ENCODE measurements at regions not wholly inside any gene's neighbourhood (a gene's known extent, or its start where the extent isn't known, plus 50 kb on each side); places are given as distances from the start of the nearest gene placed in this dataset.
"Not testable (repeated sequence)": the region's sequence is repeated elsewhere in the genome, so short reads cannot be mapped to it uniquely, and the experiment has no call there.

DNA sequence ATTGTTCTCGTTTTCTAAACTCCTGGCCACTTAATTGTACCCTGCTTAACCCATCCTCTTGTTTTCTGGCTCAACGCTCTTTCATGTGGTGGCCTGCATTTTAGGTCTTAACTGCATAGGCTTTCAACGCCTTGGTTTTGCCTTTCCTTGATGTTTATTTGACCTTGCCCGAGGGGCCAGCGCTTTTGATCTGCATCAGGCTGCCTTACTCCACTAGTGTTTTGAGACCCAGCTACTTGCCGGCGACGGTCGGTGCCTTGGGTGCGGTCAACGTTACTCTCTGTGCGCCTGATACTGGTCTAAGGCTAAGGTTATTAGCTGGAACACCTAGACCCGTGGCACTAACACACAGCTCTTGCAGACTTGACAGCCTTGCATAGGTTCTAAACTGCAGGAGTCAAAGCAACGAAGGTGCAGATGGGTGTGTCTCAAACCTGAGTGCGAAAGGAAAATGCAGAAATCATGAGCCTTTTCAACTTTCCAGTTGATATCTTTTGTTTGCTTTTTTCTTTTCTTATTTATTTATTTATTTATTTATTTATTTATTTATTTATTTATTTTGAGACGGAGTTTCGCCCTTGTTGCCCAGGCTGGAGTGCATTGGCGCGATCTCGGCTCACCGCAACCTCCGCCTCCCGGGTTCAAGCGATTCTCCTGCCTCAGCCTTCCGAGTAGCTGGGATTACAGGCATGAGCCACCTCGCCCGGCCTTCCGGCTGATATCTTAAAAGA is 138.8 kb downstream of the HFE start:
- no peak overlapping the region for H3K4me3 Mint-ChIP-seq
- H3K4me1 Mint-ChIP-seq = peaks cover 23% of the 10 kb centered on the region
- H3K9me3 Mint-ChIP-seq = no peaks in the 10 kb centered on the region
- H3K27ac Mint-ChIP-seq = no peak overlapping the region
- DNase-seq = no peak
- no peaks in the 10 kb centered on the region for H3K27me3 Mint-ChIP-seq
- no peak for ATAC-seq

DNA sequence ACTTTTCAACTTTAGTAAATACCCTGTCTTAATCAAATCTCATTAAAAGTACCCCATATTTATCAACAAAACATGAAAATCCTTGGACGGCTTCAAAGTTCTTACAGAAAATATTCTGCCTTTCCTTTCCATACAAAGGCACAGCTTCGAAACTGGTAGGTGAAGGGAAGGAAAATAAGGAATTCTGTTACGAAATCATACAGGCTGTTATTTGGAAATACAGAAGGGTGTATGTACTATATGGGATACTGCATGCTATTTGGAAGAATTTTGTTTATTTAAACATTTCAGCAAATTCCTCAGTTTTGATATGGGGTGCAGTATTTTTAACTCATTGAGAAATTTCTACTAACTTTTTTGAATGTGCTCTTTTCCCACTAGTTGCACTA is 138.4 kb upstream of the BTN3A2 start:
- ATAC-seq = no peak
- no peaks in the 10 kb centered on the region for H3K27me3 Mint-ChIP-seq
- H3K4me3 Mint-ChIP-seq = no peak overlapping the region
- H3K9me3 Mint-ChIP-seq = no peaks in the 10 kb centered on the region
- peaks cover 23% of the 10 kb centered on the region for H3K4me1 Mint-ChIP-seq
- H3K27ac Mint-ChIP-seq = no peak overlapping the region
- no peak for DNase-seq

DNA sequence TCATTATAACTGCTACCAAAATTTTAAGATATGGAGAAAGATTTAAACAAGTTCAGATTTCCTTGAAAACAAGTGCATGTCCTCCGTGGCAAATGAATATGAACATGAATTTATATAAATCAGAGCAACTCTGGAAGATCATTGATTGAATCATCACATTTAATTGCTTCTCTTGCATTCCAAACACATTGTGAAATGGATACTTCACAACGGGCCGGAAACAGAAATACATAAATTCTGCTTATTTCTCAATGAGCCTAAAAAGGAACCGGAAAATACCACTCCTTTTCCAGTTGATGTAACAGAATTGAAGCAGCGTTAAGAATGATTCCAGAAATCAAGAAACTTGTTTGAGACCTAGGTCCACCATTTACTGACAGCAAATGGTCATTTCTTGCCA is 134.6 kb upstream of the BTN3A2 start:
- Mint-ChIP-seq H3K4me3 (no peak overlapping the region), H3K27ac (no peak overlapping the region), H3K9me3 (no peaks in the 10 kb centered on the region), H3K27me3 (no peaks in the 10 kb centered on the region), H3K4me1 (peaks cover 49% of the 10 kb centered on the region)
- DNase-seq (no peak), ATAC-seq (no peak)

DNA sequence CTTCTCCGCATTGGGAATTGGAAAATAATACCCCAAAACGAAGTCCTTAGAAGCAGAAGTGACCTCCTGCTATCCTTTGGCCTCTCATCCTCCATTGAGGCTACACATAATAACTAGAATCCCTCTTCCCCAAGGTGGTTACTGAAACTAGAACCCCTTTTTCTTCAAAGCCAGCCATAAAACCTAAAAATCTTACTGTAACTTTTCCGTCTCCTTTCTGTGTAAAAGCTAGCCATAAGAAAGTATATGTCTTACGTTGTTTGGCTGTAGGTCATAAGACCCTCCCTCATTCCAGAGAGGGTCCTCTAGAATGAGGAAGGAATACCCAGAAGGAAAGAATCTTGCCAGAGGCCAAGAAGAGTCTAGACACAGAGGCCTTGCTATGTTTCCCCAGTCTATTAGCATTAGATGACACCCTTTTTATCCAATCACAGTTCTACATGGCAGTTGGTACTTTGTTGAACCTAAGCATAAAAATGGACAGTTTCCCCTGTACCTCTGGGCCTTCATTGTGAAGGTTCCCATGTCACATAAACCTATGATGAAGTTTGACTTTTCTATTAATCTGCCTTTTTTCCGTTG is 133.9 kb upstream of the BTN3A2 start:
- Mint-ChIP-seq H3K9me3 (no peaks in the 10 kb centered on the region), H3K27me3 (no peaks in the 10 kb centered on the region), H3K4me3 (no peak overlapping the region), H3K4me1 (peaks cover 56% of the 10 kb centered on the region), H3K27ac (peak overlapping the region in 1 of 2 donors; percentile 70)
- DNase-seq (no peak), ATAC-seq (no peak)

DNA sequence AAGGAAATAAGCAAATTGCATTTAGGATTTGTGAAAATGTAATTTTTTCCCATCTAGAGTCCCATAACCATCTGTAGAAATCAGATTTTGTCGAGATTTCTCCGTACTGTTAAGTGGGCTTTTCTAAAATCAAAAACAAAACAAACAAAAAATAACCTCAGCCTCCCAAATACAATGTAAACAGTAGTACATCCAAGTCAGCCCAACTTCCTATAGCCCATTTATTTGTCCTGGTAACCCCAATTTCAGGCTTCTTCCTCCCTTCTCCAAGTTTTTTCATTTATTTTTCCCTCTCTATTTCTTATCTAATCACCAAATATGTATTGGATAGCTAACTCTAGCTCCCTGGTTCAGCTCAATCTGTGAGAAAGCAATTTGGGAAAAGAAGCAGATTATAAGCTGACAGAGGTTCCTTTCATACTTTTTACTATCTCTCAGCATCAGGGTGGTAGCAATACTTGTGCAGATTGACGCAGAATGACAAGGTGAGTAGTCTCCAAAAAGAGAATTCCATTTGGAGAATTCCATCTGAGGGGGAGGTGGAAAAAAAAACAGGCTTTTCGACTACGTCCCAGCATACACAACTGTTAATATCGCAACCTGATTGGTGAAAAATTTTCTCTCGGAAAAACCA is 132.6 kb upstream of the BTN3A2 start:
- ATAC-seq (no peak), DNase-seq (no peak)
- peak overlapping the region; percentile 86 to 87 for H3K4me3 Mint-ChIP-seq
- no peaks in the 10 kb centered on the region for H3K27me3 Mint-ChIP-seq
- H3K9me3 Mint-ChIP-seq = no peaks in the 10 kb centered on the region
- H3K27ac Mint-ChIP-seq = peak overlapping the region; percentile 100
- peaks cover 49% of the 10 kb centered on the region for H3K4me1 Mint-ChIP-seq

DNA sequence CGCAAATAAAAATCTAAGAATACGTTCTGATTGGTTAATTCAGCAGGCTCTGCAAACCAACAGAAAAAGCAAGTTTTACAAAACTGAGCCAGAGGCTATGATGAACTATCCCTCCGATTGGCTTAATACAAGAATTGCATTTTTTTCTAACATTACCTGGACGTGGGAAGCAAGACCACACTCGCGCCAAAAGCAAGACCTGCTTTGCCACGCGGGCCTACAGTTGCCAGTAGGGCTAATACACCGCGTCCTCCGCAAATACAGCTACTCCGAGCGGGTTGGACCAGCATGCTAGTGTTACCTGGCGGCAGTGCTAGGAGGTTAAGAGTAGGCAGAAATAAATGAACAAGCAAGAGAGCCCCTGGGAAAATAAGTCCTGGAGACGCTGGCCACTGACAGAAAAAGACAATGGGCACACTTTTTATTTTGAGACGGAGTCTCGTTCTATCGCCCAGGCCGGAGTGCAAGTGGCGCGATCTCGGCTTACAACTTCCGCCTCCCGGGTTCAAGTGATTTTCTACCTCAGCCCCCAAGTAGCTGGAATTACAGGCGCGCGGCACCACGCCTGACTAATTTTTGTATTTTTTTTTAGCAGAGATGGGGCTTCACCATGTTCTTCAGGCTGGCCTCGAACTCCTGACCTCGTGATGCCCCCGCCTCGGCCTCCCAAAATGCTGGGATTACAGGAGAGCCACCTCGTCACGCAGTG is 131.9 kb upstream of the BTN3A2 start:
- Mint-ChIP-seq H3K27me3 (no peaks in the 10 kb centered on the region), H3K4me3 (peak overlapping the region; percentile 86 to 87), H3K27ac (peak overlapping the region; percentile 100), H3K4me1 (peaks cover 49% of the 10 kb centered on the region), H3K9me3 (no peaks in the 10 kb centered on the region)
- DNase-seq (peak; percentile 69 to 75), ATAC-seq (peak; percentile 36)

DNA sequence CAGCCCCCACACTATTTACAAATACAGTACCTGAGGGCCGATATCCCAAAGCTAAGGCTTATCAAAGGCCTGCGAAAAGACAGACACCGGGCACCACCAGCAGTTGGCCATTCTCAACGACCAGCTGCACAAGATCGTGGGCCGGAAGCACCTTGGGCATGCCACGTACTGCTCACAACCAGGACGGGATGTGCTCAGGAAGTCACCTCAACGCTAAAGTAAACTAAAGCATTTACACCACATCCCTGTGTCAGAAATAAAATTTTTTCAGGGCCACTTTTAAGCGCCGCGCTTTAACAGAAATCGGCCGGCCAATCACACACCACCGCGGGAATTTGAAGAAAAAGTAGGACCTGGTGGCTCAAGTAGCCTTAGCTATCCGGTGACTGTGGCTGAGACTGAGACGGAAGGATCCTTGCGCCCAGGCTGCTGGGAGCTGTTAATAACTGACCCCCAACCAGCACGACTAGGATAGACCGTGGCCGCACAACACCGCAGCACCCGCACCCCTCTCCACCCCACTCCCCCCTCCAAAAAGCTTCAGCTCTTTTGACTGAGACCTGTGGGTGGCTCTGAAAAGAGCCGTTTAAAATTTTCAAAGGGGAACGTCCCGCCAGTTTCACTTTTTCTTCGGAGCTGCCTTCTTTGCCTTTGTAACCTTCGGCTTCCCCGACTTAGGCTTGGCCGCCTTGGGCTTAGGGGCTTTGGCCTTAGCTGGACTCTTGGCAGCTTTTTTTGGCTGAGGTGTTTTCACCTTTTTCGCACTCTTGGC is 131.2 kb upstream of the BTN3A2 start:
- H3K4me1 Mint-ChIP-seq = peaks cover 49% of the 10 kb centered on the region
- no peaks in the 10 kb centered on the region for H3K9me3 Mint-ChIP-seq
- H3K27me3 Mint-ChIP-seq = no peaks in the 10 kb centered on the region
- ATAC-seq (peak; percentile 80), DNase-seq (peak; percentile 89 to 92)
- peak overlapping the region; percentile 86 to 87 for H3K4me3 Mint-ChIP-seq
- H3K27ac Mint-ChIP-seq = peak overlapping the region; percentile 100

DNA sequence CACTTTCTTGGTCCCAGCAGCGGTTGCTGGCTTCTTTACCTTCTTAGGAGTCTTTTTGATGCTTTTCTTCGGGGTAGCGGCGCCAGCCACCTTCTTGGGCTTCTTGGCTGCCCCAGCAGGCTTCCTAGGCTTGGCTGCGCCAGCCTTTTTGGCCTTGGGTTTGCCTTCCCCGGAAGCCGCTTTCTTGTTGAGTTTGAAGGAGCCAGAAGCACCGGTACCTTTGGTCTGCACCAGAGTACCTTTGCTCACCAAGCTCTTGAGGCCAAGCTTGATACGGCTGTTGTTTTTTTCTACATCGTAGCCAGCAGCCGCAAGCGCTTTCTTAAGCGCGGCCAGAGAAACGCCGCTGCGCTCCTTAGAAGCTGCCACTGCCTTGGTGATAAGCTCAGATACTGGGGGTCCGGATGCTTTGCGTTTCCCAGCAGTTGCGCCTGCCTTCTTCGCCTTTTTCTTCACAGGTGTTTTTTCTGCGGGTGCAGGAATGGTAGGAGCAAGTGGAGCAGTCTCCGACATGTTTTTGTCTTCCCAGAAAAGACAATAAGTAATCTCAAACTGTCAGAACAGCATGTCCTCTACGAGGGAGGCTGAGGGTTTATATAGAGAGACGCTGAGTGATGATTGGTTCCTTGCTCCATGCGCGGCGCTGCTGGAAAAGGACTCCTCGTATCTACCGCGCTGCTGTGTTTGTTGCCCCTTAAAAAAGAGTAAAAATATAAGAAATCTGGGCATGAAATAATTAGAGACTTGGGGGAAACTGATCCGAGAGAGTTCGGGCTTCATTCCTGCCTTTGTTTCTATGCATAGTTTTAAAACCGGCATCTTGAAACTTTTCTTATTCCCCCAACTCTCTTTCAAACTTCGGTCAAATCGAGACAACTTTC is 130.3 kb upstream of the BTN3A2 start:
- H3K27me3 Mint-ChIP-seq = no peaks in the 10 kb centered on the region
- peak overlapping the region; percentile 100 for H3K27ac Mint-ChIP-seq
- H3K4me3 Mint-ChIP-seq = peak overlapping the region; percentile 86 to 87
- ATAC-seq = peak; percentile 57
- H3K9me3 Mint-ChIP-seq = no peaks in the 10 kb centered on the region
- DNase-seq = peak; percentile 85 to 92
- H3K4me1 Mint-ChIP-seq = peaks cover 41% of the 10 kb centered on the region

DNA sequence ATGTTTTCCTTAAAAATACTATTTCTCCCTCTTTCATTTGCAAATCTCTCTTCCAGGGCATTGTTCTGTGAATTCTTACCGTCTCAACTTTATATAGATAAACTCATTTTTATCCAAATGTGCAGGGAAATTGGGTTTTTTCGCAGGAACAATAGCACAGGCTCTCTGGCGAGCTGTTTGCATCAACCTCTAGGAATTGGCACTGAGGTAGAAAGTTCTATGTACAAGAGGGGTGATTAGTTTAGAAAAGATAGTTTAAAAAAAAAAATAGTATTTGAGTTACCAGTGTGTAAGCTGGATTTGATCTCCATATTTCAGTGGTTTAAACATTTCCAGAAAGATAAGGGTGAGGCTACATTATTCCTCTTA is 129.7 kb upstream of the BTN3A2 start:
- peak overlapping the region; percentile 100 for H3K27ac Mint-ChIP-seq
- ATAC-seq (no peak), DNase-seq (no peak)
- H3K4me3 Mint-ChIP-seq = peak overlapping the region; percentile 86 to 87
- peaks cover 45% of the 10 kb centered on the region for H3K4me1 Mint-ChIP-seq
- H3K27me3 Mint-ChIP-seq = no peaks in the 10 kb centered on the region
- no peaks in the 10 kb centered on the region for H3K9me3 Mint-ChIP-seq

DNA sequence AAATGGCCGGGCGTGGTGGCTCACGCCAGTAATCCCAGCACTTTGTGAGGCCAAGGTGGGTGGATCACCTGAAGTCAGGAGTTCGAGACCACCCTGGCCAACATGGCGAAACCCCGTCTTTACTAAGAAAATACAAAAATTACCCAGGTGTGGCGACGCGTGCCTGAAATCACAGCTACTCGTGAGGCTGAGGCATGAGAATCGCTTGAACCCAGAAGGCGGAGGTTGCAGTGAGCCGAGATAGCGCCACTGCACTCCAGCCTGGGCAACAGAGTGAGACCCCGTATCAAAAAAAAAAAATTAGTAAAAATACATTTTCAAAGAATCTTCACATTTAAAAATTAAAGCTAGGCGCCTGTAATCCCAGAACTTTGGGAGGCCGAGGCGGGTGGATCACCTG is 125.6 kb upstream of the BTN3A2 start:
- H3K27me3 Mint-ChIP-seq, H3K9me3 Mint-ChIP-seq, DNase-seq, ATAC-seq: not testable (repeated sequence)
- Mint-ChIP-seq H3K27ac (peak overlapping the region in 1 of 2 donors; percentile 100), H3K4me3 (peak overlapping the region in 1 of 2 donors; percentile 19), H3K4me1 (peaks cover 54% of the 10 kb centered on the region)

DNA sequence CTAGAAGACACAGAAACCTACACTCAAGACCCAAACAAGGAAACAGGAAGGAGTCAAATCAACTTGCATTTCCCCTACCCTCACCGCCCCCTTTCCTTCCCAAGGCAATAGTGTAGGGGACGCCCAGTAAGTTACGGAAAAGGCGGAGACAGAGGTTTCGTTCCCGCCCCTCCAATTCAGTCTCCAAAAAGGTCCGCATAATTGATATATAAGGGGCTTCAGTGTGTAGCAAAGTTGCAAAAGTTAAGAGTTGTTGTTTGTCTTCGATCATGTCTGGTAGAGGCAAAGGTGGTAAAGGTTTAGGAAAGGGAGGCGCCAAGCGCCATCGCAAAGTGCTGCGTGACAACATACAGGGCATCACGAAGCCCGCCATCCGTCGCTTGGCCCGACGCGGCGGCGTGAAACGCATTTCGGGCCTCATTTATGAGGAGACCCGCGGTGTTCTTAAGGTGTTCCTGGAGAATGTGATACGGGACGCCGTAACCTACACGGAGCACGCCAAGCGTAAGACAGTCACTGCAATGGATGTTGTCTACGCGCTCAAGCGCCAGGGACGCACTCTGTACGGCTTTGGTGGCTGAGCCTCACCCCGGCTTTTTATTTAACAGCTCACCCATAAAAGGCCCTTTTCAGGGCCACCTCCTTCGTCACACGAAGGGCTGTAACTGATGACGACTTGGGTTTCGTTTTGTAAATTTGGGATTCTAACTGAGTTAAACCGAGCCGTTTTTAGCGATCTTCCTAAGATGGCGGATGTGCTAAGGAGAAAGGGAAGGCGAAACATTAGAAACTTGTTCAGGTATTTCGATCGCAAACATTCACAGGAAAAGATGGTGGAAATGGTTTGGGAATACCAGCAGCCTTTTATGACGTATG is 124.6 kb upstream of the BTN3A2 start:
- peaks cover 53% of the 10 kb centered on the region for H3K4me1 Mint-ChIP-seq
- peak overlapping the region; percentile 96 to 100 for H3K27ac Mint-ChIP-seq
- no peaks in the 10 kb centered on the region for H3K9me3 Mint-ChIP-seq
- DNase-seq = peak; percentile 89 to 92
- peak overlapping the region; percentile 69 to 70 for H3K4me3 Mint-ChIP-seq
- no peaks in the 10 kb centered on the region for H3K27me3 Mint-ChIP-seq
- ATAC-seq = peak; percentile 87

DNA sequence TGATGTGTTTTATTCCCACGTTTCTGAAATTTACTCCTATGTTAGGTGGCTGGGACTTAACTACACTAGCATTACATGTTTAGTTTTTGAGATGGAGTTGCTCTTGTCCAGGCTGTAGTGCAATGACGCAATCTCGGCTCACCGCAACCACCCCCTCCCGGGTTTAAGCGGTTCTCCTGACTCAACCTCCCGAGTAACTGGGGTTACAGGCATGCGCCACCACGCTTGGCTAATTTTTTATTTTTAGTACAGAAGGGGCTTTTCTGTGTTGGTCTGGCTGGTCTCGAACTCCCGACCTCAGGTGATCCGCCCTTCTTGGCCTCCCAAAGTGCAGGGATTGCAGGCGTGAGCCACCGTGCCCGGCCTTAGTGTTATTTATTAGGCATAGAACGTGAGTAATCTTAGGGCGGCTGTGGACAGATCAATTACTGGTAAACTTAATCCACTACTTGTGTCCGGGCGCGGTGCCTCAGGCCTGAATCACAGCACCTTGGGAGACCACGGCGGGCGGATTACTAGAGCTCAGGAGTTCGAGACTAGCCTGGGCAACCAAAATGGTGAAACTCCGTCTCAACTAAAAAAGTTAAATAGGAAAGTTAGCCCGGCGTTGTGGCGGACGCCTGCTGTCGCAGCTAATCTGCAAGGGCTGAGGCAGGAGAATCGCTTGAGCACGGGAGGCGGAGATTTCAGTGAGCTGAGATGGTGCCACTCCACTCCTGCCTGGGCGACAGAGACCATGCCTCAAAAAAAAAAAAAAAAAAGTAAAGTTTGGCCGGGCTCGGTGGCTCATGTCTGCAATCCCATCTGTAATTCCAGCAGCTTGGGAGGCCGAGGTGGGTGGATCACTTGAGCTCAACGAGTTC is 123.7 kb upstream of the BTN3A2 start:
- peak overlapping the region; percentile 69 to 70 for H3K4me3 Mint-ChIP-seq
- ATAC-seq = peak; percentile 58
- peak overlapping the region; percentile 96 to 100 for H3K27ac Mint-ChIP-seq
- peaks cover 53% of the 10 kb centered on the region for H3K4me1 Mint-ChIP-seq
- no peaks in the 10 kb centered on the region for H3K9me3 Mint-ChIP-seq
- H3K27me3 Mint-ChIP-seq = no peaks in the 10 kb centered on the region
- peak; percentile 69 to 84 for DNase-seq

DNA sequence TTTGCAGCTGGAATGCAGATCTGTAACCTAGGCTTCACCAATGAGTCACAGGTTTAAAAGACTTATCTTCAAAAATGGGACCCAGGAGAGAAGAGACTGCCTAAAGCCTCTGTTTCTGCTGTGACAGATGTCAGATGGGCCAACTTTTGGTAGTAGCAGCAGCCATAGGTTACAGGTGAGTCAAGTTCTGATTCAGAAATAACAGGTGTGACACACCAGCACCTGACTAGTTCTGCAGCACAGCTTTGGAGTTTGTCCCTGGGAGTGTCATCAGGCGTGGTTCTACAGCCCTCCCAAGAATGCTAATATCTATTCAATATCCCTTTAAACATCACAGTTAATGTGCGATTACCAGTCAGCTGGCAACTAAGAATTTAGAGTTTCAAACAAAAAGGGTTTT is 121.9 kb upstream of the BTN3A2 start:
- no peak for ATAC-seq
- no peak overlapping the region for H3K4me3 Mint-ChIP-seq

More for the DNA sequence above, 121.9 kb upstream of the BTN3A2 start:
- Mint-ChIP-seq H3K9me3 (no peaks in the 10 kb centered on the region), H3K27ac (no peak overlapping the region), H3K27me3 (no peaks in the 10 kb centered on the region), H3K4me1 (peaks cover 56% of the 10 kb centered on the region)
- DNase-seq = no peak
